ENCODE measurements at regions not wholly inside any gene's neighbourhood (a gene's known extent, or its start where the extent isn't known, plus 50 kb on each side); places are given as distances from the start of the nearest gene placed in this dataset.
"Not testable (repeated sequence)": the region's sequence is repeated elsewhere in the genome, so short reads cannot be mapped to it uniquely, and the experiment has no call there.

DNA sequence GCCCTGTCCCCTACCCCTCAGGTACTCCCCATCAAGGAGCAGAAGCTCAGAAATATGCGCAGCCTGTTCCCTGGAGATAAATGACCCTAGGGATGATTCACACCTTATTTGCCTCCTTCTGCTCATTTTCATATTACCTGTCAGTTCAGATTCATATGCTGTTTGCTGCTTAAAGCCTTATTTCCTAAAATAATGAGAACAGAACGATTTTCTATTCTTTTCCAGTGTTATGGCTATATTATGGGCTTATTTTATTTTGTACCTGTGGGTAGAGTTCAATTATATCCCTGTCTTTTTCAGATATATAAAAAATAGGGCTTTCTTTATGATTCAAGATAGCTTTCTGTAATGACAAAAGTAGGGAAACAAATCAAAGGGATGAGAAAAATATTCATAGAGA lies 224.8 kb downstream of the RPAP3 start:
- Histone ChIP-seq H3K27ac (no peak overlapping the region), H3K4me3 (no peak overlapping the region), H3K36me3 (no peaks in the 10 kb centered on the region), H3K9ac (ENCODE audit: low read depth in 2 of 2, low read length in 2 of 2) (no peak overlapping the region), H3K27me3 (no peaks in the 10 kb centered on the region), H3K4me1 (no peaks in the 10 kb centered on the region), H3K9me3 (no peaks in the 10 kb centered on the region)
- intact Hi-C loops (cut with DNase I) = no loop called here
- TF ChIP-seq CTCF (IDR thresholded peaks at IDR 0.05) = no peak
- DNase-seq = no peak

DNA sequence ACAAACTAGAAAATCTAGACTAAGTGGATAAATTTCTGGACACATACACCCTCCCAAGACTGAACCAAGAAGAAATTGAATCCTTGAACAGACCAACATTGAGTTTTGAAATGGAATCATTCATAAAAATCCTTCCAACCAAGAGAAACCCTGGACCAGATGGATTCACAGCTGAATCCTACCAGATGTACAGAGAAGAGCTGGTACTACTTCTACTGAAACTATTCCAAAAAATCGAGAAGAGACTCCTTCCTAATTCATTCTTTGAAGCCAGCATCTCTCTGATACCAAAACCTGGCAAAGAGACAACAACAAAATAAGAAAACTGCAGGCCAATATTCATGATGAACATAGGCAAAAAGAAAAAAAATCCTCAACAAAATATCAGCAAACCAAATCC lies 227.4 kb downstream of the RPAP3 start:
- Histone ChIP-seq H3K9ac (ENCODE audit: low read depth in 2 of 2, low read length in 2 of 2) (no peak overlapping the region), H3K27me3 (no peaks in the 10 kb centered on the region), H3K27ac (no peak overlapping the region), H3K4me1 (no peaks in the 10 kb centered on the region), H3K36me3 (no peaks in the 10 kb centered on the region), H3K9me3 (no peaks in the 10 kb centered on the region), H3K4me3 (no peak overlapping the region)
- intact Hi-C loops (cut with DNase I) = no loop called here
- no peak for DNase-seq
- no peak for TF ChIP-seq CTCF (IDR thresholded peaks at IDR 0.05)

GRCh38 chr12:47473091-47473490 lies 232.7 kb downstream of the RPAP3 start:
- Histone ChIP-seq H3K9me3 (no peaks in the 10 kb centered on the region), H3K9ac (ENCODE audit: low read depth in 2 of 2, low read length in 2 of 2) (no peak overlapping the region), H3K4me1 (no peaks in the 10 kb centered on the region), H3K36me3 (no peaks in the 10 kb centered on the region), H3K27me3 (no peaks in the 10 kb centered on the region), H3K27ac (no peak overlapping the region), H3K4me3 (no peak overlapping the region)
- no peak for DNase-seq
- TF ChIP-seq CTCF (IDR thresholded peaks at IDR 0.05) = no peak
- intact Hi-C loops (cut with DNase I) = no loop called here

DNA sequence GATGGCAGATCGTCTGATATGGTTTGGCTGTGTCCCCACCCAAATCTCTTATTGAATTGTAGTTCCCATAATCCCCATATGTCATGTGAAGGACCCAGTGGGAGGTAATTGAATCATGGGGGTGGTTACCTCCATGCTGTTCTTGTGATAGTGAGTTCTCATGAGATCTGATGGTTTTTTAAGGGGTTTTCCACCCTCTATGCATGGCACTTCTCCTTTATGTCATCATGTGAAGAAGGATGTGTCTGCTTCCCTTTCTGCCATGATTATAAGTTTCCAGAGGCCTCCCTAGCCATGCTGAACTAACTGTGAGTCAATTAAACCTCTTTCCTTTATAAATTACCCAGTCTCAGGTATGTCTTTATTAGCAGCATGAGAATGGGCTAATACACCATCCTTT lies 235.5 kb downstream of the RPAP3 start:
- H3K27me3 ChIP-seq; H3K4me3 ChIP-seq; H3K9me3 ChIP-seq; intact Hi-C loops (cut with DNase I); H3K9ac ChIP-seq (ENCODE audit: low read depth in 2 of 2, low read length in 2 of 2); H3K4me1 ChIP-seq; H3K36me3 ChIP-seq; DNase-seq; H3K27ac ChIP-seq: not testable (repeated sequence)

GRCh38 chr12:47463918-47464317 lies 241.9 kb downstream of the RPAP3 start:
- H3K4me3 ChIP-seq; H3K36me3 ChIP-seq; intact Hi-C loops (cut with DNase I); DNase-seq; H3K27me3 ChIP-seq; H3K9me3 ChIP-seq; H3K27ac ChIP-seq; H3K9ac ChIP-seq (ENCODE audit: low read depth in 2 of 2, low read length in 2 of 2); H3K4me1 ChIP-seq: not testable (repeated sequence)

GRCh38 chr12:47458279-47458678 lies 247.6 kb downstream of the RPAP3 start:
- Histone ChIP-seq H3K4me1 (no peaks in the 10 kb centered on the region), H3K9ac (ENCODE audit: low read depth in 2 of 2, low read length in 2 of 2) (no peak overlapping the region), H3K9me3 (no peaks in the 10 kb centered on the region), H3K36me3 (no peaks in the 10 kb centered on the region), H3K27me3 (no peaks in the 10 kb centered on the region), H3K4me3 (no peak overlapping the region), H3K27ac (no peak overlapping the region)
- TF ChIP-seq CTCF (IDR thresholded peaks at IDR 0.05) = no peak
- intact Hi-C loops (cut with DNase I) = no loop called here
- no peak for DNase-seq

DNA sequence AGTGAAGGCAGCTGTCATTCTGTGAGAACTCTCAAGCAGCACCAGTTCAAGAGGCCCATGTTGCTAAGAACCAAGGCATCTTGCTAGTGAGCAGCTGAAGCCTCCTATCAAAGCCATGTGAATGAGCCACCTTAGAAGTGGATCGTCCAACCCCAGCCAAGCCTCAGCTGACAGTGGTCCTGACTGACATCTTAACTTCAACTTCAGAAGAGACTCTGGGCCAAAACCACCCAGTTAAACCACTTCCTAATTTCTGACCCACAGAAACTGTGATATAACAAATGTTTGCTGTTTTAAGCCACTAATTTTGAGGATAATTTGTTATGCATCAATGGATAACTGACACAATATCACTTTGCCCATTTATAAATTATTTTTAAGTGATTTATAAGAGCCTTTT lies 256.0 kb downstream of the RPAP3 start:
- no peak overlapping the region for H3K9ac ChIP-seq (ENCODE audit: low read depth in 2 of 2, low read length in 2 of 2)
- no peak overlapping the region for H3K27ac ChIP-seq
- no peaks in the 10 kb centered on the region for H3K36me3 ChIP-seq
- H3K27me3 ChIP-seq = no peaks in the 10 kb centered on the region
- intact Hi-C loops (cut with DNase I) = no loop called here
- H3K4me1 ChIP-seq = no peaks in the 10 kb centered on the region
- no peak overlapping the region for H3K4me3 ChIP-seq
- no peak for DNase-seq
- TF ChIP-seq CTCF (IDR thresholded peaks at IDR 0.05) = no peak
- H3K9me3 ChIP-seq = no peaks in the 10 kb centered on the region

Measured in colonic mucosa (tissue), 4 donors.